ENCODE measurements at regions not wholly inside any gene's neighbourhood (a gene's known extent, or its start where the extent isn't known, plus 50 kb on each side); places are given as distances from the start of the nearest gene placed in this dataset.

- TF ChIP-seq, protein P1, sequence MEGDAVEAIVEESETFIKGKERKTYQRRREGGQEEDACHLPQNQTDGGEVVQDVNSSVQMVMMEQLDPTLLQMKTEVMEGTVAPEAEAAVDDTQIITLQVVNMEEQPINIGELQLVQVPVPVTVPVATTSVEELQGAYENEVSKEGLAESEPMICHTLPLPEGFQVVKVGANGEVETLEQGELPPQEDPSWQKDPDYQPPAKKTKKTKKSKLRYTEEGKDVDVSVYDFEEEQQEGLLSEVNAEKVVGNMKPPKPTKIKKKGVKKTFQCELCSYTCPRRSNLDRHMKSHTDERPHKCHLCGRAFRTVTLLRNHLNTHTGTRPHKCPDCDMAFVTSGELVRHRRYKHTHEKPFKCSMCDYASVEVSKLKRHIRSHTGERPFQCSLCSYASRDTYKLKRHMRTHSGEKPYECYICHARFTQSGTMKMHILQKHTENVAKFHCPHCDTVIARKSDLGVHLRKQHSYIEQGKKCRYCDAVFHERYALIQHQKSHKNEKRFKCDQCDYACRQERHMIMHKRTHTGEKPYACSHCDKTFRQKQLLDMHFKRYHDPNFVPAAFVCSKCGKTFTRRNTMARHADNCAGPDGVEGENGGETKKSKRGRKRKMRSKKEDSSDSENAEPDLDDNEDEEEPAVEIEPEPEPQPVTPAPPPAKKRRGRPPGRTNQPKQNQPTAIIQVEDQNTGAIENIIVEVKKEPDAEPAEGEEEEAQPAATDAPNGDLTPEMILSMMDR (IDR thresholded peaks at IDR 0.05; ENCODE audit: poor library complexity, severe bottlenecking): no peak
- TF ChIP-seq RAD21 (conservative IDR thresholded peaks at IDR 0.05) (no peak), EZH2 (IDR thresholded peaks at IDR 0.05; ENCODE audit: borderline replicate concordance, insufficient read depth, low read length, poor library complexity, severe bottlenecking) (no peak)
These were observed 56.0 kb upstream of the RASGEF1B start for GRCh38 chr4:81527709-81528108.
